SIG-M5 treated with dmso at 0.1 percent for 504 hours (cell line): ENCODE measurements at regions not wholly inside any gene's neighbourhood (a gene's known extent, or its start where the extent isn't known, plus 50 kb on each side); places are given as distances from the start of the nearest gene placed in this dataset.
A peak's percentile ranks its signal among the peaks of the same experiment; 100 is the strongest.

ENCODE experiments used
- DNase-seq: peaks from one replicate; lab custom pipeline; 2025; ENCODE audit not compliant: unreplicated experiment; lab: John Stamatoyannopoulos, UW

- DNase-seq: no peak
These were observed 1452.5 kb upstream of the NUDT12 start for GRCh38 chr5:105015098-105015497.

GRCh38 chr5:104998572-104998971, 1436.0 kb upstream of the NUDT12 start:
- DNase-seq: no peak

- no peak for DNase-seq
These were observed 1435.6 kb upstream of the NUDT12 start for GRCh38 chr5:104998169-104998568.

GRCh38 chr5:104987074-104987473, 1424.5 kb upstream of the NUDT12 start:
- DNase-seq: no peak

GRCh38 chr5:104977529-104977928, 1414.9 kb upstream of the NUDT12 start:
- no peak for DNase-seq

- DNase-seq: no peak
These were observed 1405.3 kb upstream of the NUDT12 start for GRCh38 chr5:104967806-104968410.

GRCh38 chr5:104965006-104965405, 1402.4 kb upstream of the NUDT12 start:
- no peak for DNase-seq

GRCh38 chr5:104955479-104955878, 1392.9 kb upstream of the NUDT12 start:
- DNase-seq: no peak

GRCh38 chr5:104952876-104953275, 1390.3 kb upstream of the NUDT12 start:
- peak; percentile 47 for DNase-seq

GRCh38 chr5:104951829-104952228, 1389.2 kb upstream of the NUDT12 start:
- no peak for DNase-seq

- DNase-seq: no peak
These were observed 1384.5 kb upstream of the NUDT12 start for GRCh38 chr5:104947076-104947475.

GRCh38 chr5:104942735-104943134, 1380.1 kb upstream of the NUDT12 start:
- peak; percentile 6 for DNase-seq

- no peak for DNase-seq
These were observed 1378.5 kb upstream of the NUDT12 start for GRCh38 chr5:104941030-104941645.

GRCh38 chr5:104937598-104937997, 1375.0 kb upstream of the NUDT12 start:
- DNase-seq: no peak

GRCh38 chr5:104932431-104932830, 1369.8 kb upstream of the NUDT12 start:
- DNase-seq: no peak

- no peak for DNase-seq
These were observed 1366.4 kb upstream of the NUDT12 start for GRCh38 chr5:104928906-104929520.

GRCh38 chr5:104915226-104915625, 1352.6 kb upstream of the NUDT12 start:
- no peak for DNase-seq

- DNase-seq: no peak
These were observed 1352.0 kb upstream of the NUDT12 start for GRCh38 chr5:104914536-104915070.

- DNase-seq: no peak
These were observed 1351.3 kb upstream of the NUDT12 start for GRCh38 chr5:104913841-104914281.

- DNase-seq: no peak
These were observed 1347.2 kb upstream of the NUDT12 start for GRCh38 chr5:104909803-104910202.

- DNase-seq: no peak
These were observed 1342.0 kb upstream of the NUDT12 start for GRCh38 chr5:104904561-104904960.

- DNase-seq: no peak
These were observed 1341.4 kb upstream of the NUDT12 start for GRCh38 chr5:104903941-104904340.
